GM18507 (cell line): ENCODE measurements at regions not wholly inside any gene's neighbourhood (a gene's known extent, or its start where the extent isn't known, plus 50 kb on each side); places are given as distances from the start of the nearest gene placed in this dataset.

Experiments
- DNase-seq: peaks from one replicate; pipeline ENCODE4 v3.0.0; 2011; ENCODE audit warnings: low read depth; ENCODE audit not compliant: insufficient read length; ENCODE audit errors: extremely low spot score
- FAIRE-seq: peaks from 2 replicates; lab custom pipeline; 2011; peaks lifted over from hg19 to GRCh38; lab: Jason Lieb, UNC

- DNase-seq (no peak), FAIRE-seq (no peak)
Observed at GRCh38 chr10:128612195-128612594, 486.0 kb upstream of the MKI67 start.

DNA sequence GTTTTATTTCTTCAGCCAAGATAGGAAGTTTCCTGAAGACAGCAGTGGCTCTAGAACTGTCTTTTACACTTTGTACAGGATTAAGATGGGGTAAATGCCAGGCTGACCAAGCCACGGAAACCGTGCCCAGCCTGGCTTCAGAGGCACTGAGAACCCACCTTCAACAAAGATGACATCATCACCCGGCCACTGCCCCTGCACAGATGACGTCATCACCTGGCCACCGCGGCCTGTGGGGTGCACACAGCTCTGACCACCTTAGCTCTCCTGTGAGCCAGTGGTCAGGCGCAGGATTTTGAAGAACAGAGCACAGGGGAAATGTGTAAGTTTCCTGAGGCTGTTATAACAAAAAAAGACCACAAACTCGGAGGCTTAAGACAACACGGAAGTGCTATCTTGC is 486.4 kb upstream of the MKI67 start:
- DNase-seq (no peak), FAIRE-seq (no peak)

- FAIRE-seq, result no peak
- DNase-seq, result no peak
Observed at GRCh38 chr10:128614016-128614605, 487.9 kb upstream of the MKI67 start.

GRCh38 chr10:128614802-128615553 is 488.8 kb upstream of the MKI67 start:
- no peak for DNase-seq
- FAIRE-seq, result no peak

DNA sequence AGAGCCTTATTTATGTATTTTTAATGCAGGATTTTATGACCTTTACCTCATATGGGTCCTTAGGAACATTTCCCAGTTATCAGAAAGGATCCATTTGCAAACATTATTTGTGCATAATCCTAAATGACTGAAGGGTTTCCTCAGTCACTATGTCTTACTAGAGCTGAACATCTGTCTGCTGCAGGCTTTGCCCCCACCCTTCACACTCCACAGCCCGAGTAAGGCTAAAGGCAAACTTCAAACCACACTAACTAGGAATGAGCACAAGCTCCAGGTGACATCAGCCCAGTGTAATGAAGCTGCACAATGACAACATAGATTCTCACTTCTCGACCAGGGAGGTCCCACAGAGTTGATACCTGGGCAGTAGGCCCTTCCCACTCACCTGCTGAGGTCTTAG is 491.3 kb upstream of the MKI67 start:
- no peak for FAIRE-seq
- no peak for DNase-seq

GRCh38 chr10:128622706-128623105 is 496.5 kb upstream of the MKI67 start:
- no peak for FAIRE-seq
- no peak for DNase-seq

DNA sequence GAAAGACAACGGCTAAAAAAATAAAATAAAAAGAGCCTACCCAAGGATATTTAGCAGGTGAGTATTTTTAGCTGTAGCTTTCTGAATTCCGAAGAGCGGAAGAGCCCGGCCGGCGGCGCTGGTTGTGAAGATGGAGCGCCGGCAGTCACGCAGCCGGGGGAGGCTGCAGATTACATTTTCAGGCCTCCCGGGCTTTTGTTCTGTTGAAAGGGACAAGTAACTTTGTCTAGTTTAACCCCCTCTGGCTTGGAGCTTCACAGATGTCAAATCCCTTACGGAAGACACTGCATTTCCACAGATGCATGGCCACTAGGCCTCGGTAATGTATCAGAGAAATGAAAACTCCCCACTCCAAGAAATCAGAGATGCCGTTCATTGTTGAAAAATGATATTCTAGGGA is 497.6 kb upstream of the MKI67 start:
- DNase-seq (no peak), FAIRE-seq (no peak)

DNA sequence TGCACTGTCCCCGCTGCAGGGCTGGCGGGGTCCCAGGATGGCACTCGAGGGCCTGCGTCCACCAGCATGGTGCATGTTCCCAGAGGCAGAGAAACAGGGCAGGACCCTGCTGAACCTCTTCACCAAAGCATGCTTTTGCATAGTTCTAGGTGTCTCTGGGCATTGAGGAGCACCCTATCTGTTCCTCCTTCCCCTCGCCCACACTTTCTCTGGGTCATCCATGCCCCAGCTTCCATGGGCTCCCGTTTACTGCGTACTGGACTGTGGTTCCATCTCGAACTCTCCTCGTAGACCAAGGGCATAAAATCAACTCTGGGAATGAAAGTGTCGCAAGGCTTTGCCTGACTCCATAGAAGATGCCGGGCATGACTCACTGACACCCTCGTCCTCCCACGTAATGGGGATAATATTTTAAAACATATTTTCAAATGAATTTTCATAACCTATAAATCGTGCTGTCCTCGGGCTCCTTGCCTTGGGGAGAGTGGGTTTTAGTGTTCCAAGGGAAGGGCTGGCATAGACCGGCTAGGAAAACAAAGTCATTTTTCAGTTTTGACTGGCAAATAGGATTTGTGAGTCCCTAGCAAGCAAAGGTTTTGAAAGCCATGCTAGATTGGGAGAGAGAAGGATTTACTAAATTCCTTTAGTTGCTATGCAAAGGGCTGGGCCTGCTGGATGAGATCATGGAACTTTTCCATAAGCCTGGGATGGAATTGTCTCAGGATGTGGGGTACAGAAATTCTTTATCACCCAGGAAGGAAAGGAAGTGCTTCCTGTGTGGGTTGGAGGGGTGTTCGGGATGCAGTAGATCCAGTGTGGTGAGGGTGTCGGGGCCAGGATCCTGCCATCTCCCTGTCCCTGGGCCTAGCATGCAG is 498.7 kb upstream of the MKI67 start:
- FAIRE-seq (no peak), DNase-seq (no peak)

- no peak for FAIRE-seq
- DNase-seq, result no peak
Observed at GRCh38 chr10:128625926-128626325, 499.7 kb upstream of the MKI67 start.

DNA sequence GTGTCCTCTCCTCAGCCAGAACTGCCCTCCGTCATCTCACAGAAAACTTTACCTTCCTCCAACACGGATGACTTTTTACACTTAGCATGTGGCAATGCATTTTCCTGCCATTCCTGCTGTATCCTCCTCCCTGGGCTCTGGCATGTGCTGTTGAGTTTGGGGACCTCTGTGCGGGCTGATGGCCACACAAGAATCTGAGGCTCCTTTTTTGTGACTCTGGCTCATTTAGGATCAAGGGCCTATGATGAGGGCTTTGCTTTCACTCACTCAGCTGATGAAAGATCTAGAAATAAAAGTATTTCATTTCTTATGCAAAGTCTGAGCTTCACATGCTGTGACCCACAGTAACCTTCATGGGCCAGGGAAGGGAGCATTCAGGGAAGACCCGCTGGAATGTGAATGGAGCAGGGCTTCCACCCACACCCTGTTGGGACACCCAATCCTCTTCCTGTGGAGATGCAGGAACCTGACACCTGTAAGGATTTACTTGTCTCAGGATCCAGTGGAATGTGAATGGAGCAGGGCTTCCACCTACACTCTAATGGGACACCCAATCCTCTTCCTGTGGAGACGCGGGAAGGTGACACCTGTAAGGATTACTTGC is 500.3 kb upstream of the MKI67 start:
- DNase-seq, result no peak
- FAIRE-seq, result no peak

- FAIRE-seq, result no peak
- no peak for DNase-seq
Observed at GRCh38 chr10:128627811-128628210, 501.6 kb upstream of the MKI67 start.

- FAIRE-seq, result no peak
- DNase-seq, result no peak
Observed at GRCh38 chr10:128628252-128628651, 502.0 kb upstream of the MKI67 start.

- DNase-seq (no peak), FAIRE-seq (no peak)
Observed at GRCh38 chr10:128629111-128630096, 503.2 kb upstream of the MKI67 start.

DNA sequence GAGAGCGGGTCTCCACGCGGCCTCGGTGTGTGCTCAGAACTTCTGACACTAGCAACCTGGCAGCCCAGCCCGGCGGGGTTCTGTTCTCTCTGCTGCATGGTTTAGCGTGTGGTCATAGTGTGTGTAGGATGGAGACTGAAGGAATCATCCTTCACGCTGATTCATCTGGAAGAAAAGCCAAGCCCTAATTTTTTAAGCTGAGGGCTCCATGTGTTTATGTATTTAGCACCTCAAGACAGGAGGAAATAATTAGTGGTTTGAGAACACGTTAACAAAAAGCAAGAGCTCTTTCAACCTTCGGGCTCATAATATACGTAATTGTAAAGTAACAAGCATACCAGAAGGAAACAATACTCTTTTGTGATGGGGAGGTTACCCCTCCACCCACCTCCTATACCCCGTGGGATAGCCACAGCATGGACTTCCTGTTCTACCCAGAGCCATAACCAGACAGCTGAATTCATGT is 504.6 kb upstream of the MKI67 start:
- no peak for DNase-seq
- no peak for FAIRE-seq

DNA sequence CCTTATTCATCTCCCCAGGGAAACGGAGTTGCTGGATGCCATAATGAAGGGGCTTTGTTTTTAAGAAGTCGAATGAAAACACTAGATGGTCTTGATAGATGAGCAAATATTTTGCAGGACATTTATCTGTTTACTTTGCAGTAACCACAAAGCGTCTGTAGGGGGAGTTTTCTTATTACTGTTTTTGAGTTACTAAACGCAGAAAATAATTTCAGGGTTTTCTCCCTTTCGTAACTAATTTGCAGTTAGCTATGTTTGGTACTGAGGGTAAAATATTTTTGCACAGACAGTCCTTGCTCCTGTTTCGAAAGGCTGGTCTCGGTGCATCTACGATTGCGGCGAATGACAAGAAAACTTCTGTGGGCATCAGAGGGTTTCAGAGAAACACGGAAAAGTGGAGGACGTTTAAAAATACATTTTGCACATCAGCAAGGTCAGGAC is 505.6 kb upstream of the MKI67 start:
- no peak for FAIRE-seq
- DNase-seq, result no peak

GRCh38 chr10:128632694-128633093 is 506.5 kb upstream of the MKI67 start:
- no peak for FAIRE-seq
- DNase-seq, result no peak

GRCh38 chr10:128633864-128634540 is 507.8 kb upstream of the MKI67 start:
- no peak for FAIRE-seq
- DNase-seq, result no peak

DNA sequence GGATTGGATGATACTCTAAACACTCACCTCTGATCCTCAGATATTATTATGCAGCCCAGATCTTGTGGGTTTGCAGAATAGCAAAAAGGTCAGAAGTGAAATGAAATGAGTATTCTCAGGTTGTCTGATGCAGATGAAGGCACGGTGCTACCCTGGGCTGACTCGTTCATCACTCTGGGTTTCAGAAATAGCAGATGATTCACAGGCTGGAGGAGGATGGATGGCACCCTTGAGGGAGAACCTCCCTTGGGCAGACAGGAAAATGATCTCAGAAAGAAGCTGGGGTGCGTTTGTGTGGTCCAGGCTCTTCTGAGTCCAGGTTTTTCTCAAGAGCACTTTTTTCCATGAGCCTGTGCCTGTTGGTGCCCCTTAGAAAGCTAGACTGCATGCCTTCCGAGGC is 515.8 kb upstream of the MKI67 start:
- DNase-seq, result no peak
- FAIRE-seq, result no peak
